IMR-90 (cell line): ENCODE measurements at regions not wholly inside any gene's neighbourhood (a gene's known extent, or its start where the extent isn't known, plus 50 kb on each side); places are given as distances from the start of the nearest gene placed in this dataset.

Experiments
- ATAC-seq: fragments of 200-7000 bp; cut with Tn5 transposase; 2 replicates; pipeline ENCODE4 v1.9.1; 2020; ENCODE audit warnings: low read depth, mild to moderate bottlenecking, moderate library complexity
- BruUV-seq: library from RNA; stranded (reverse); fragments of 400-500 nt; replicated peaks from 2 replicates; lab custom pipeline; 2021; lab: Mats Ljungman, UMichigan
- CTCF ChIA-PET: fragments of 300-600 bp; formaldehyde crosslinking; extraction: SDS; loops from one replicate; lab custom pipeline; 2021; ENCODE audit warnings: antibody characterized with exemption; lab: Yijun Ruan, JAX
- POLR2A ChIA-PET: fragments of 300-600 bp; sonication (Branson Sonifier 250); formaldehyde crosslinking; loops from one replicate; lab custom pipeline; 2022; ENCODE audit warnings: antibody characterized with exemption; ENCODE audit not compliant: unreplicated experiment; lab: Charles Lee
- DNase-seq: peaks from one replicate; pipeline ENCODE4 v3.0.0; 2013
- H2AFZ ChIP-seq: replicated peaks from 2 replicates; pipeline ENCODE3; 2013; ENCODE audit warnings: low read length, mild to moderate bottlenecking; ENCODE audit not compliant: poor library complexity
- H2AK5ac ChIP-seq: 2 replicates; pipeline ENCODE4 v1.6.1; 2013; ENCODE audit warnings: low read depth, low read length, inconsistent platforms
- H2AK9ac ChIP-seq: replicated peaks from 2 replicates; pipeline ENCODE3; 2013; ENCODE audit warnings: mild to moderate bottlenecking, low read depth, low read length, moderate library complexity; ENCODE audit not compliant: poor library complexity
- H2BK120ac ChIP-seq: 2 replicates; pipeline ENCODE4 v1.6.1; 2013; ENCODE audit warnings: low read depth, low read length, inconsistent platforms
- H2BK15ac ChIP-seq: 3 replicates; pipeline ENCODE4 v1.6.1; 2013; ENCODE audit warnings: low read depth, low read length, inconsistent platforms
- H2BK20ac ChIP-seq: 2 replicates; pipeline ENCODE4 v1.6.1; 2013; ENCODE audit warnings: low read depth, mild to moderate bottlenecking, inconsistent platforms, low read length, moderate library complexity
- H2BK5ac ChIP-seq: 2 replicates; pipeline ENCODE4 v1.6.1; 2013; ENCODE audit warnings: mild to moderate bottlenecking, low read depth, low read length, inconsistent platforms; ENCODE audit not compliant: poor library complexity, severe bottlenecking
- H3K14ac ChIP-seq: replicated peaks from 2 replicates; pipeline ENCODE4 v1.6.1; 2013; ENCODE audit warnings: low read depth, low read length, inconsistent platforms
- H3K18ac ChIP-seq: 2 replicates; pipeline ENCODE4 v1.6.1; 2013; ENCODE audit warnings: low read depth, low read length, control low read depth
- H3K23ac ChIP-seq: 2 replicates; pipeline ENCODE4 v1.6.1; 2013; ENCODE audit warnings: low read depth, low read length, inconsistent platforms
- H3K27ac ChIP-seq: 2 replicates; pipeline ENCODE4 v1.5.1; 2013; ENCODE audit warnings: mild to moderate bottlenecking, control low read depth, low read length; ENCODE audit not compliant: insufficient read depth
- H3K27me3 ChIP-seq: 2 replicates; pipeline ENCODE4 v1.6.1; 2013; ENCODE audit warnings: low read length; ENCODE audit not compliant: control insufficient read depth, insufficient read depth
- H3K36me3 ChIP-seq: 2 replicates; pipeline ENCODE4 v1.6.1; 2013; ENCODE audit warnings: low read length, mixed read lengths; ENCODE audit not compliant: control insufficient read depth, insufficient read depth
- H3K4ac ChIP-seq: 2 replicates; pipeline ENCODE4 v1.6.1; 2013; ENCODE audit warnings: low read depth, low read length, inconsistent platforms
- H3K4me1 ChIP-seq: 2 replicates; pipeline ENCODE4 v1.6.1; 2013; ENCODE audit warnings: low read length, mixed read lengths; ENCODE audit not compliant: control insufficient read depth, insufficient read depth
- H3K4me2 ChIP-seq: 2 replicates; pipeline ENCODE4 v1.6.1; 2013; ENCODE audit warnings: low read depth, mild to moderate bottlenecking, control low read depth, low read length, moderate library complexity
- H3K4me3 ChIP-seq: 2 replicates; pipeline ENCODE4 v1.5.1; 2013; ENCODE audit warnings: low read depth, mild to moderate bottlenecking, control low read depth, low read length, moderate library complexity; ENCODE audit not compliant: insufficient read depth
- H3K56ac ChIP-seq: 2 replicates; pipeline ENCODE4 v1.6.1; 2013; ENCODE audit warnings: low read length, inconsistent platforms; ENCODE audit not compliant: insufficient read depth; ENCODE audit errors: extremely low read depth
- H3K79me1 ChIP-seq, 2 experiments: 2 replicates each; pipeline ENCODE4 v1.6.1; 2013; ENCODE audit warnings: low read length in 2 of 2, inconsistent platforms in 1 of 2, low read depth in 1 of 2
- H3K9ac ChIP-seq: 2 replicates; pipeline ENCODE4 v1.6.1; 2013; ENCODE audit warnings: low read depth, low read length, control low read depth
- H3K9me1 ChIP-seq: 2 replicates; pipeline ENCODE4 v1.6.1; 2013; ENCODE audit warnings: low read length, inconsistent platforms; ENCODE audit not compliant: insufficient read depth
- H3K9me3 ChIP-seq: 2 replicates; pipeline ENCODE4 v1.6.1; 2013; ENCODE audit warnings: low read length; ENCODE audit not compliant: control insufficient read depth, insufficient read depth
- H4K20me1 ChIP-seq: 2 replicates; pipeline ENCODE4 v1.6.1; 2013; ENCODE audit warnings: low read length, inconsistent platforms; ENCODE audit not compliant: insufficient read depth
- H4K5ac ChIP-seq: 2 replicates; pipeline ENCODE4 v1.6.1; 2013; ENCODE audit warnings: mild to moderate bottlenecking, low read depth, low read length, control low read depth
- H4K8ac ChIP-seq, 2 experiments: 2 replicates each; pipeline ENCODE4 v1.6.1; 2013; ENCODE audit warnings: low read depth in 2 of 2, low read length in 2 of 2, control low read depth in 1 of 2, inconsistent platforms in 1 of 2
- H4K91ac ChIP-seq: 2 replicates; pipeline ENCODE4 v1.6.1; 2013; ENCODE audit warnings: low read depth, low read length, inconsistent platforms; ENCODE audit not compliant: insufficient read depth
- BHLHE40 ChIP-seq: fragments of 150-350 bp; IDR thresholded peaks from 2 replicates; pipeline ENCODE4 v1.6.1; 2016; ENCODE audit warnings: mild to moderate bottlenecking, low read depth, low read length
- CEBPB ChIP-seq: IDR thresholded peaks from 2 replicates; pipeline ENCODE4 v1.6.1; 2012; ENCODE audit warnings: low read depth, low read length, improper control_type of control experiment
- CHD1 ChIP-seq: IDR thresholded peaks from 2 replicates; pipeline ENCODE4 v1.6.1; 2012; ENCODE audit warnings: low read depth, low read length, improper control_type of control experiment
- FOS ChIP-seq: fragments of 150-350 bp; IDR thresholded peaks from 2 replicates; pipeline ENCODE4 v1.6.1; 2016; ENCODE audit warnings: low read depth, low read length
- MAFK ChIP-seq: IDR thresholded peaks from 2 replicates; pipeline ENCODE4 v1.6.1; 2012; ENCODE audit warnings: low read depth, low read length, improper control_type of control experiment
- MXI1 ChIP-seq: IDR thresholded peaks from 2 replicates; pipeline ENCODE4 v1.6.1; 2012; ENCODE audit warnings: low read depth, mild to moderate bottlenecking, low read length, moderate library complexity, borderline replicate concordance
- NFE2L2 ChIP-seq: fragments of 150-350 bp; IDR thresholded peaks from 2 replicates; pipeline ENCODE4 v1.6.1; 2016; ENCODE audit warnings: low read depth, mild to moderate bottlenecking, low read length
- POLR2A ChIP-seq: IDR thresholded peaks from 2 replicates; pipeline ENCODE4 v1.6.1; 2012; ENCODE audit warnings: mild to moderate bottlenecking, low read depth, low read length
- RAD21 ChIP-seq: IDR thresholded peaks from 2 replicates; pipeline ENCODE4 v1.6.1; 2012; ENCODE audit warnings: low read length, improper control_type of control experiment
- RFX5 ChIP-seq: IDR thresholded peaks from 2 replicates; pipeline ENCODE4 v1.8.0; 2012; ENCODE audit warnings: low read depth, mild to moderate bottlenecking, low read length, moderate library complexity
- SMC3 ChIP-seq: fragments of 150-350 bp; IDR thresholded peaks from 2 replicates; pipeline ENCODE4 v1.6.1; 2016; ENCODE audit warnings: low read depth, mild to moderate bottlenecking, antibody characterized with exemption, low read length, moderate library complexity
- USF2 ChIP-seq: fragments of 150-350 bp; IDR thresholded peaks from 2 replicates; pipeline ENCODE4 v1.6.1; 2017; ENCODE audit warnings: mild to moderate bottlenecking, antibody characterized with exemption, low read length, low read depth
- WGBS, 2 experiments: methylation state at CpG; one replicate each; pipeline versions ENCODE4 v1.1.5 to v1.1.7; 2013; ENCODE audit warnings: missing lambda C conversion rate in 2 of 2; ENCODE audit not compliant: insufficient read length in 1 of 2; ENCODE audit errors: extremely low coverage in 2 of 2; 5-methylcytosine and 5-hydroxymethylcytosine counted together
- dilution Hi-C: fragments of 300-500 bp; cut with HindIII; formaldehyde crosslinking; loops from one replicate; pipeline ENCODE4 v1.14.3; 2018; ENCODE audit warnings: low sequenced_read_pairs; ENCODE audit not compliant: unreplicated experiment
- in situ Hi-C: fragments of 300-500 bp; cut with MboI; formaldehyde crosslinking; loops from 3 replicates; pipeline ENCODE4 v1.14.3; 2019; ENCODE audit warnings: low sequenced_read_pairs, inconsistent platforms, mixed read lengths
- intact Hi-C: fragments of 100-400 bp; cut with micrococcal nuclease; formaldehyde crosslinking; loops from 2 replicates; pipeline ENCODE4 v1.10.0; 2022
- TF ChIP-seq, protein P1 (sequence below): conservative IDR thresholded peaks from 2 replicates; pipeline ENCODE4 v1.5.1; 2012; ENCODE audit warnings: mild to moderate bottlenecking, low read depth, low read length, improper control_type of control experiment

- no peak overlapping the region for H3K18ac ChIP-seq
- no peak overlapping the region for H3K9ac ChIP-seq
- H4K8ac ChIP-seq, result no peak overlapping the region
- no peak overlapping the region for H3K27ac ChIP-seq
- H3K14ac ChIP-seq, result no peak overlapping the region
- no peak overlapping the region for H2AK5ac ChIP-seq
- intact Hi-C loops (no loop called here), in situ Hi-C loops (no loop called here), dilution Hi-C loops (no loop called here)
- ChIA-PET CTCF (no interaction called here), POLR2A (no interaction called here)
- H3K4me2 ChIP-seq, result no peak overlapping the region
- no peaks in the 10 kb centered on the region for H3K4me1 ChIP-seq
- no peaks in the 10 kb centered on the region for H3K79me1 ChIP-seq
- H3K56ac ChIP-seq, result no peak overlapping the region
- H4K5ac ChIP-seq, result no peak overlapping the region
- no peaks in the 10 kb centered on the region for H3K36me3 ChIP-seq
- no peak overlapping the region for H2AFZ ChIP-seq
- no peaks in the 10 kb centered on the region for H3K9me3 ChIP-seq
- H2BK120ac ChIP-seq, result no peak overlapping the region
- H3K4ac ChIP-seq, result no peak overlapping the region
- DNase-seq, result peak; percentile 17
- BruUV-seq, result no TSS peak
- H2BK5ac ChIP-seq, result no peak overlapping the region
- H3K4me3 ChIP-seq, result no peak overlapping the region
- no peaks in the 10 kb centered on the region for H3K9me1 ChIP-seq
- no peak overlapping the region for H4K91ac ChIP-seq
- no peak for TF ChIP-seq NFE2L2
- TF ChIP-seq BHLHE40, result no peak
- TF ChIP-seq MXI1, result no peak
- no peak for TF ChIP-seq RFX5
- no peak for TF ChIP-seq SMC3
- TF ChIP-seq MAFK, result no peak
- no peak for TF ChIP-seq CHD1
- TF ChIP-seq, protein P1, sequence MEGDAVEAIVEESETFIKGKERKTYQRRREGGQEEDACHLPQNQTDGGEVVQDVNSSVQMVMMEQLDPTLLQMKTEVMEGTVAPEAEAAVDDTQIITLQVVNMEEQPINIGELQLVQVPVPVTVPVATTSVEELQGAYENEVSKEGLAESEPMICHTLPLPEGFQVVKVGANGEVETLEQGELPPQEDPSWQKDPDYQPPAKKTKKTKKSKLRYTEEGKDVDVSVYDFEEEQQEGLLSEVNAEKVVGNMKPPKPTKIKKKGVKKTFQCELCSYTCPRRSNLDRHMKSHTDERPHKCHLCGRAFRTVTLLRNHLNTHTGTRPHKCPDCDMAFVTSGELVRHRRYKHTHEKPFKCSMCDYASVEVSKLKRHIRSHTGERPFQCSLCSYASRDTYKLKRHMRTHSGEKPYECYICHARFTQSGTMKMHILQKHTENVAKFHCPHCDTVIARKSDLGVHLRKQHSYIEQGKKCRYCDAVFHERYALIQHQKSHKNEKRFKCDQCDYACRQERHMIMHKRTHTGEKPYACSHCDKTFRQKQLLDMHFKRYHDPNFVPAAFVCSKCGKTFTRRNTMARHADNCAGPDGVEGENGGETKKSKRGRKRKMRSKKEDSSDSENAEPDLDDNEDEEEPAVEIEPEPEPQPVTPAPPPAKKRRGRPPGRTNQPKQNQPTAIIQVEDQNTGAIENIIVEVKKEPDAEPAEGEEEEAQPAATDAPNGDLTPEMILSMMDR, result no peak
- no peak for TF ChIP-seq POLR2A
- TF ChIP-seq CEBPB, result no peak
- TF ChIP-seq RAD21, result no peak
- TF ChIP-seq USF2, result no peak
- TF ChIP-seq FOS, result no peak
- no peak overlapping the region for H3K23ac ChIP-seq
- no peak overlapping the region for H2AK9ac ChIP-seq
- no CpG with 5 or more reads among the region's 4 CpGs for WGBS, 2 experiments
- ATAC-seq, result no peak
- no peak overlapping the region for H2BK20ac ChIP-seq
- no peak overlapping the region for H2BK15ac ChIP-seq
- H4K20me1 ChIP-seq, result no peaks in the 10 kb centered on the region
- H3K27me3 ChIP-seq, result no peaks in the 10 kb centered on the region
These were observed 230.7 kb downstream of the SATB1 start for GRCh38 chr3:18194431-18194830.
